T-helper 2 cell (primary cell): ENCODE measurements at regions not wholly inside any gene's neighbourhood (a gene's known extent, or its start where the extent isn't known, plus 50 kb on each side); places are given as distances from the start of the nearest gene placed in this dataset.
"Not testable (repeated sequence)": the region's sequence is repeated elsewhere in the genome, so short reads cannot be mapped to it uniquely, and the experiment has no call there.

ENCODE experiments used
- DNase-seq, 5 experiments: peaks; one replicate each; pipeline versions ENCODE4 v3.0.0 to v3.0.0-alpha.2; 2012 to 2022

- not testable (repeated sequence) for DNase-seq
Measured at GRCh38 chr20:57110121-57111027, 156.1 kb downstream of the BMP7 start.

DNA sequence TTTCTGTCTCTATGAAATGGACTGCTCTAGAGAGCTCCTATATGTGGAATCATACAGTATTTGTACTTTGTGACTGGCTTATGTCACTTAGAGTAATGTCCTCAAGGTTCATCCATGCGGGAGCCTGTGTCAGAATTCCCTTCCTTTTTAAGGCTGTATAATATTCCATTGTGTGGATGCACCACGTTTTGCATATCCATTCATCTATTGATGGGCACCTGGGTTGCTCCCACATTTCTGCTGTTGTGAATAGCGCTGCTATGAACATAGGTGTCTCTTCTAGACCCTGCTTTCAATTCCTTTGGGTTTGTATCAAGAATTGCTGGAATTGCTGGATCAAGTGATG is 155.4 kb downstream of the BMP7 start:
- DNase-seq: no peak

DNA sequence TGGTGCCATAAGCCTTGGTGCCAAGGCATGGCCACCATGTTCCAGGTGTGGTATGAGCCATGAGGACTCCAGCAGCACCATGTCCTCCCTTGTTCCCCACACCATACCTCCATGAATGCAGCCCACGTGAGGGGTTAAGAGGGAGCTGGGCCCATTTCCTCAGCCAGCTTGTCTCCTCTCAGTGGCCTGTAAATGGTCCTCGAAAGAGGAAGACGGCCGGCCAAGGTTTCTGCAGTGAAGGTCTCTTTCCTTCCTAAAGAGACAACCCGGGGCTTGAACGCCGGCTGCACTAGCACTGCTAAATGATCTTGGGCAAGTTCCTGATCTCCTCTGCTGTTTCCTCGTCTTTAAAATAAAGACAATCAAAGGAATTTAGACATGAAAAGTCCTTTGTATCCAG is 154.0 kb downstream of the BMP7 start:
- DNase-seq: no peak

GRCh38 chr20:57114290-57115005 is 152.0 kb downstream of the BMP7 start:
- DNase-seq: no peak

DNA sequence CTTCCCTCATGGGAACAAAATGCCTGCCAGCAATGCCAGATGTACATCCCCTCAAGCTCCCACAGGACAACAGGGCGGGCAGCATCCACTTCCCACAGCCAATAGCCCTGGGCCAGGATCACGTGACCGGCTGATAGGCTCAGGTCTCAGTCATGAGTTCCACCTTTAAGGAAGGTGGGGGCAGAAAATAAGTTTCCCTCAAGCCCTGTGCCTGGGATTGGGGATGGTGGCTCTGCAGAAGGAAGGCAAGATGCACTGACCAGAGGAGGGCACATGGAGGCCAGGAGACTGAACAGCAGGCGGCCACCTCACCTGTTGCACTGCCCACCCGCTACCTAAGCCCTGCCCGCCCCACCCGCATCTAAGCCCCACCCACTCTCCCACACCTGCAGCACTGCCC is 149.1 kb downstream of the BMP7 start:
- no peak for DNase-seq

- DNase-seq: no peak
Measured at GRCh38 chr20:57118107-57118769, 148.2 kb downstream of the BMP7 start.
